HS-5 (cell line): ENCODE measurements at regions not wholly inside any gene's neighbourhood (a gene's known extent, or its start where the extent isn't known, plus 50 kb on each side); places are given as distances from the start of the nearest gene placed in this dataset.
A peak's percentile ranks its signal among the peaks of the same experiment; 100 is the strongest.
"Not testable (repeated sequence)": the region's sequence is repeated elsewhere in the genome, so short reads cannot be mapped to it uniquely, and the experiment has no call there.

Experiments used
- DNase-seq: peaks from one replicate; pipeline ENCODE4 v3.0.0-alpha.2; 2012; ENCODE audit warnings: low read depth

DNA sequence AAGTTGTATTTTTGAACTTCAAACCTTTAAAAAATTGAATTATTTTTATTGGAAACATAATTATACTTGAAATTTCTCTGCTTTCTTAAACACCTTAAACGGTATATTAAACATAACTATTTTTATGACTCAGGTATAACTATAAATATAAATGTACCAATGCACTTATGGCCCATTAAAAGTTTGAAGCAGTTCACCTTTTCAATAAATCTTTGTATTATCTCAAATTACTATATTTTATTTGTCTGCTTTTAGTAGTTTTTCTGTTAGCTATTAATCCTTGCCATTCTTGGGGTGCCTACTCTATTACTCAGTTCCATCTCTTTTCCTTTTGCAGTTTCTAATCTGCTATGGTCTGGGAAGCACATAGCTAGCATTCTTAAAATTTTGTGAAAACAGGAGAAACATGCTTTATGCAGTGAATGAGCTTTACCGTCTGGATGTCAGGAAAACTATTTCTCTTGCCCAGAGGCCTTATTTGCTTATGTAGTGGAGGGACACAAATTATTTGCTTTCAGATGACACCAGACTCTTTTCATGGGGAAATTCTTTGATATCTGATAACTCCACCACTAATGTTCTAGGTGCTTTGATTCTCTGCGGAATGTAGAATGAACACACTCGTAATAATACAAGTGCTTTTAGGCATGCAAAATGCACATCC lies 378.9 kb upstream of the CITED2 start:
- DNase-seq = no peak

DNA sequence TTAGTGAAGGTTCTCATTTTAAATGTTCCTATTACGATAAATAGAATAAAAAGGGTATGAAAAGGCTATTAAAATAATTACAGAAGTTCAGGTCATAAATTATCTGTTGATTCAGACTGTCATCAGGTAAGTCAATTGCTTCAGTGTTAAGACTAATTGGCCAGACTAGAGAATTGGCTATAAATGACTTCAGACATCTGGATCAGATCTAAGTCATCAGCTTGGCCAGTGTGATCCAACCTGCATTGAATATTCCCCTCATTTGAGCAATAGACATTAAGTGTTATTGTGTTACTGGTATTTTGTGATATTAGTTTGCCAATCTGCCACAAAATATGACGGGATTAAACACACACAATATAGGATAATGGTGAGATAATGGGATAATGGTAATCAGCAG lies 377.6 kb upstream of the CITED2 start:
- no peak for DNase-seq

DNA sequence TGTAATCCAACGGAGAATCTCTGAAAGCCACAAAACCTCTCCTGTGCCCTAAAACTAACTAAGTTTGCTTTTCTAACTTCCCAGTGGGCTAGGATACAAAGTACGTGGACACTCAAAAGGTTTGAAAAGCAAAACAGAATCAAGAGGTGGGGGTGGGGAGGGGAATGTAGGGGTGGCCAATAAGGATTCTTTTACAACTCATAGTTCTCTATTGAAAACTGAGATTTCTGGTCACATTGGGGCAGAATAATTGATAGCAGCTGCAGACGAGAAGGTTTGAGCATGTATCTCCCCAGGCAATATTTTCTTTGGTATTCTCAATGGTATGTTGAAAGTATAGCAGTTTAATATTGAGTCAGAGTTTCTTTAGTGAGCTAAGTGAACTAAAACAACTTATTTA lies 376.7 kb upstream of the CITED2 start:
- DNase-seq = no peak

DNA sequence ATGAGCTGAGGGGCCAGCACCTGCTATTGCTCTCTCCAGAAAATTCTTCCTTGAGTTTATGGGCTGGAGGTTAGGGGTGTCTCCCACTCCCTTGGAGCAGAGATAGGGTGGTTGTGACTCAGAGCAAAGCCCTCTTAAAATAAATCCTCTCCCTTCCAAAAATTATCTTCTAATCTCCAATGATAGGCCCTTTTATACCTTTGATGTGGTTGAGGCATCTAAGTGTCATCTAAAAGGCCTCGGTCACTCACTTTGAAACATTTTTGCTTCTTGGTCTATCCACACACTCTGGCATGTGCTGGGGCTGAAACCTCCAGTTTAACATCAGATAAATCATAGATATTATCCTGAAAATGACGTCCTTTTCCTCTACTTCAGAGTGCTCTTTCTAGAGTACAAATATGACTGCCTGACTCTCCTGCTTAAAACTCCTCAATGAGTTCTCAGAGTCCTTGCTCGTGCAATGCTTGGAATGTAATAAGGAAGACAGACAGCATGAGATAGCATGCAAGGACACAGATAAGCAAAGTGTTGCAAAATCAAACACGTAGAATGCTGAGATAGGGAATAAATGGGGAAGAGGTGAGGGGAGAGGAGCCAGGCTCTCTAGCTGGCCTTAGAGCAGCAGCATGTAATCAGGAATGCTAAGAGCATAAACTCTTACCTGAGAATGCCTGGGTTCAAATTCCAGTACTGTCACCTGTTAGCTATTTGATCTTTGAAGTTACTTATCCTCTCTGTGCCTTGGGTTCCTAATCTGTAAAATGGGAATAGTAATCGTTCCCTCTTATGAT lies 374.1 kb upstream of the CITED2 start:
- no peak for DNase-seq

DNA sequence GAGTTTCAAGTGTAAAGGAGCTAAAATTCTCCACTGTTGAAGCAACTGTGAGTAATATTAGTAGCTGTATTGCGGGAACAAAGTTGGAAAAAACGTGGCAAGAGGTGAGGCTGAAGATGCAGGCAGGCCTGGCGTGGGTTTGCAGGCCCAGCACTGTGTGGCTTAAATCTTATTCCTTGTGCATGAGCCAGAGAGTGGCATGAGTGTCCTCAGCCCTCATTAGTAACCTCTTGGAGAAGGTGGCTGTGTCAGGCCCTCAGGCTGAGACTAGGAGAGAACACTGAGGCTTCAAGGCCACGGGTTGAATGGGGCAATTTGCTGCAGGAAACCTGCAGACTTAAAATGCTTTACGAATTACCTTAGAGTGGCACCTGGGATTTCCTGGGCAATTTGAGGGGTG lies 372.7 kb upstream of the CITED2 start:
- DNase-seq = no peak

DNA sequence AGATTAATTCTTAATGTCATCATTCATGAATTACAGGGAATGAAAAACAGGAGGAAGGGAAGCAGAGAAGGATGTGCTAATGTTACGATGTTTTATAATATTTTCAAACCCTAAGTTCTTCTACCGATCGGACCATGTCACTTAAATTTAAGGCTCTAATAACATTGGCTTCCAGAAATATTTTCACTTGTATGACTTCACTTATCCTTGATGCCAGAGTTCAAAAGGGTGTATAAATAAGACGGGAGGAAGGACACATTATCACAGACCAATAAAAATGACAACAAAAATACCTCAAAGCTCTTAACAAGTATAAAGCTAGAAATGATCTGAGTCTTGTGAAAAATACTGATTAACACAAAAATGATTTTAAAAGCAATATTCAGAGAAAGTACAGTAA lies 370.4 kb upstream of the CITED2 start:
- no peak for DNase-seq

DNA sequence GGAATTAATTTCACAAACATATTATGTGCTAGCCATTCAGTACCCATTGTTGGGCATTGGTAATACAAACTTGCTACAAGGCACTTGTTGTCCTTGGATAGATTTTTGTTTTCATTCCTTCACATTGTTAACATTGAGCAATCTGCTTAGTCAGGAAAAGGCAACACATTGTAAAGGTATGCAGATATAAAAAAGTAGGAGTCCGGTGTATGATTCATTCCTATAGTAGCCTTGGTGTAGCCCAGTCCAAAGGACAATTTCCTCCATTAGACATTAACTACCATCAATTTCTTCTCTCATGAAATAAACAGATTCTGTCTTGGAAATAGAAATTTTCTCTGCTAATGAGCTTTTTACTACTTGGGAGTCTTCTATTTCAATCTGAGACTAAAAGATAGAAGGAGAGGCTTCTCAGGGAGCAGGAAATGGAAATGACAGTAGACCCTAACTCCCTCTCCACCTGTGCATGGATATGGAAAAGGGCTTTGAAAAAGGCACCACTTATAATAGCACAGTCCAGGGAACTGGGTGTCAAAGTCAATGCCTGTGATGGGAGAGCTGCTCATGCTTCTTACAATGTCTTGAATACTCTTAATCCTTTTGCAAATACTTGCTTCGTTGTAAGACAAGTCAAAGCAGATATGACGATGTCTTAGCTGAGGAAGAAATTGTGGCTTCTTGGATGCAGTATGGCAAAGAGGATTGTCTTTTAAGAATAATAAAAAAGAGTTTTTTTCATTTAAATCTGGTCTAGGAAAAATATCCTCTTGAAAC lies 369.4 kb upstream of the CITED2 start:
- peak; percentile 87 for DNase-seq

DNA sequence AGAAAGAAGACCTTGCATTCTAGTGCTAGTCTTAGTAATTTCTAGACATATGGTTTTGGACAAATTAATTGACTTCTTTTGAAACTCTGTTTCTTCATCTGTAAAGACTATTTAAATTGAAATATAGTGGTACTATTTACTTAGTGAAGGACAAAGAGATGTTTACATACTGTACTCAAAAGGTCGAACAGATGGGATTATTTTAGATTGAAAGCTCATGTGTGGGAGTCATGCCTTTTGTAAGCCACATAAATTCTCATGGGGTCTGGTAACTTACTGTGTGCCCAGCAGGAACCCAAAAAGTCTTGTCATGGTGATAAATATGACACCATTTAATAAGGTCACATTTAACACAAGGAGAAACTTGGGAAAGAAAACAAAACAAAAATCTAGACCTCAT lies 368.2 kb upstream of the CITED2 start:
- DNase-seq = no peak

DNA sequence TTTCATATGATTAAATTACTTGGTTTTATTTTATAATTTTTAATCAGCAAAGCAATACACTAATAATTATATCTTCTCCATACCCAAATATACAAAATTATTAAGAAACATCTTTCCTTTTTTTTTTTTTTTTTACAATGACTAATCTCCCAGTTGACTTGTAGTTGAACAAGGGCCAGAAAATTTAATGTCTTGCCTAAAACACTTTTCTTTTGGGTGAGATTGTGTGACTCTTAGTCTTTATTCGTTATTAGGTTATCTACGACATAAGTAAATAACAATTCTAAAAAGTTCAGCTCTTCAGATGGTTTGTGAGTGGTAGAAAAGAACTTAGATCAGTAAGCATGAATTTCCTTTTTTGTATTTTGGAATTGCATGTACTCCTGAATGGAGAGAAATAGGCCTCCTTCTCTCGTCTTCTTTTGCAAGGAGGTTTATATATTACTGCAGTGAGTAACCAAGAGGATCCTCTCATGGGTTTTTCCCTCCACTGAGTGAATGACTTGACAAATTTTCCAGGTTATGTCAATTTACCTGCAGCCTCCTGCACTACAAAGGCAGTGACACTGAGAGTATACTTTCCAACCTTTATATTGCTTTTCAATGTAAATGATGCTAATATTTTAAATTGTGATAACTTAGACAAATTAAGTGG lies 364.5 kb upstream of the CITED2 start:
- no peak for DNase-seq

DNA sequence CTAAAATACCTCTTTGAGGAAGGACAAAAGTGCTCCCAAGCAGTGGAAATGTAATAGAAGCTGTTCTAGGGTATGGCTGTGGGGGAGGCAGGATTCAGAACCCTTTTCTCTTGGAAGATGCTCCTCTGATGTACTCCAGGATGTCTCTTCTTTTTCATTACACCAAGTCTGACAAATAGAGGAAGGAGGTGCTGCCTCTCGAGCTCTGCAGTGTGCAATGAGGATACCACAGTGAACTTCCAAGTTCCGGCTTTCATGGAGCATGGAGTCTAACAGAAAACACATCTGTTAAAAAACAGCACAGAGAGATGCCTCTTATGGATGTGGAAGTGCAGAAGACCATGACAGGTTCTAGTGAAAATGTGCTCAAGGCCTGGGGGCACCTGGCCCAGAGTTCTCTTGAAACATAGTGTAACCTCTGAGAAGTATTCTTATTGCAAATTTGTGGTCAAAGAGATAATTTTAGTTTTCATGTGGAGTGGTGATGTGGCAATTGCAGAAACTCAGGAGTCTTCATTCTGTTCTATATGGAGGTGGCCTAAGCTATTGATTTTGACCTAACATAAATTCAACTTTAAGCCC lies 362.0 kb upstream of the CITED2 start:
- DNase-seq = no peak

DNA sequence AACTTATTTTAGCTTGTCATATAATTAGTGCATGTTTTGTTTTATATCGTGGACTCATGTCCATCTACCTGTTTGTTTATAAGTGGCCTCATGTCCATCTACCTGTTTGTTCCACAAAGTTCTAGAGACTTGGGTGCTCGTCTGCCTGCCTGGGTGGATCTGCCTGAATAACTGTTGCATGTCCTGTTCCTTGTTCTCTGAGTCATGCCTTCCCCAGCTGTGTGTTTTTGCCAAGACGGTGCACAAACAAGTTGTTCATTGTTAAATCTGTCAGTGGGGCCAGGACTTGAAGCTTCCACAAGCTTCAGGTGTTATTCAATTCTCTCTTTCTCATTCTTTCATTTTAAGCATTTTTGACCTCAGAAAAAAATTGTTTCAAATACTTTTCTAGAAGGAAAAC lies 358.0 kb upstream of the CITED2 start:
- no peak for DNase-seq

DNA sequence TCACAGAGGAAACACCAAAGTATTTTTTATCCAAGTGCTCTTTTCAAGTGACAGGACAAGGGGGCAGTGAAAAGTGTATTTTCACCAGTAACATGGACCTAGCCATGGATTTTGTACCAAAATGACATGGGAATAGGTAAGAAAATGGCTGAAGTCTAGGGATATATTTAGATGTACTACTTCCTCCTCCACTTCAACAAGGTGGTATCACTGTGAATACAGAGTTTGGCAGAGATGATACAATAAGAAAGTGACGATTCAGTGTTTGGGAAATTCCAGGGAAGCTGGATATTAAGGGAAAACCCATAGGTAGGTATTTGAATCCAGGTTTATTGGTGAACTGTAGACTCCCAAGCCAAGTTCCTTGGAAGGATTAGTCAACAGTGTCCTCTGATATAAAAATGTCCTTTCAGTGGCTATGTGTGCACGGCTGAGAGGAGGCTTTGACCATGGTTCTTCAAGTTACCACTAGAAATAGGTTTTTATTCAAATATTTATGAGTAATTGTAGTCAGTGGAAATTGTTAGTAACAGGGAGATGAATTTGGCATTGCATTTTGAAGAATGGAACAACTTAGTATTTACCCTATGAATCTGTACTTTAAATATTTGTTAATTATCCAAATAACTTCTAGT lies 356.0 kb upstream of the CITED2 start:
- DNase-seq = no peak

DNA sequence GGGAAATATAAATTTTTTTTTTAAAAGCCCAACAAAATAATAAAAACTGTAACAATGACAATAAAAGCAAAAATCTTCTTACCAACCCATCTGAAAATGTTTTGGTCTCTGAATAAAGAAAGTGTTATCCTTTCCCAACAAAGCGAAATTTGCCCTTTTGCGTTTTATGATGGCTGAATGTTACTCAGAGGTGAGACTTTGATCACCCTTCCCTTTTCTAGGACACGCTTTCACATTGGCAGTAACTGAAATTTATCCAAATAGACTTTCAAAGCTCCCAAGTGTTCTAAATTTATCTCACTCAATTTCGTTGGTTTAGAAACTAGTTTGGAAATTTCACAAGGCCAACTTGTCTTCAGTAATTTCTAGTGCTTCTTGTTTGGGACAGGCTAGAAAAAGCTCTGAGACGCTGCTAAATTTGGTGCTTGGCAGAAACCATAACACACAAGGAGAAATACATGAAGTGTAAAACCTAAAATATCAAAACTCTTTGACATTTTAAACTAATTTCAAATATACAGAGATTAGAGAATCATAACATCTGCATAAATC lies 354.5 kb upstream of the CITED2 start:
- no peak for DNase-seq

DNA sequence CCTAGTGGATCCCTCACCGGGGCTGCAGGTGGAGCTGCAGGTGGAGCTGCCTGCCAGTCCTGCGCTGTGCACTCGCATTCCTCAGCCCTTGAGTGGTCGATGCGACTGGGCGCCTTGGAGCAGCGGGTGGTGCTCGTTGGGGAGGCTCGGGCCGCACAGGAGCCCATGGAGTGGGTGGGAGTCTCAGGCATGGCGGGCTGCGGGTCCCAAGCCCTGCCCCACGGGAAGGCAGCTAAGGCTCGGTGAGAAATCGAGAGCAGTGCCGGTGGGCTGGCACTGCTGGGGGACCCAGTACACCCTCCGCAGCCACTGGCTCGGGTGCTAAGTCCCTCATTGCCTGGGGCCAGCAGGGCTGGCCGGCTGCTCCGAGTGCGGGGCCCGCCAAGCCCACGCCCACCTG lies 351.8 kb upstream of the CITED2 start:
- DNase-seq = not testable (repeated sequence)

DNA sequence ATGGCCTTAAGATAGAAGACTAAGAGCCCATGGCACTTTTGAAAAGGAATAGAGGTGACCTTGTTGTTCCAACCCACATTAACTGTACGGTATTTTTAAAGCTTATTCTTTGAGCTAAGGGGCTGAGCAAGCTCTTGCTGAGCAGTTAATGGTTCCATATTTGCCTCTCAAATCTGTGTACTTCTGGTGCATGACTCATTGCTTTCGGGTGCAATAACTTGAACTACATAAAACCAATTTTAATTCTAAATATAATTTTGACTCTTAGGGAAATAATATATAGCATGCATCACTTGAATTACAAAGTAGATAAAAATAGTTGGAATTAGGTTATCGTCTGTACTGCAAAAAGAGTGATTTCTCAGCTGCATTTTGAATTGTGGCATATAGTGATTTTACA lies 348.1 kb upstream of the CITED2 start:
- DNase-seq = no peak

DNA sequence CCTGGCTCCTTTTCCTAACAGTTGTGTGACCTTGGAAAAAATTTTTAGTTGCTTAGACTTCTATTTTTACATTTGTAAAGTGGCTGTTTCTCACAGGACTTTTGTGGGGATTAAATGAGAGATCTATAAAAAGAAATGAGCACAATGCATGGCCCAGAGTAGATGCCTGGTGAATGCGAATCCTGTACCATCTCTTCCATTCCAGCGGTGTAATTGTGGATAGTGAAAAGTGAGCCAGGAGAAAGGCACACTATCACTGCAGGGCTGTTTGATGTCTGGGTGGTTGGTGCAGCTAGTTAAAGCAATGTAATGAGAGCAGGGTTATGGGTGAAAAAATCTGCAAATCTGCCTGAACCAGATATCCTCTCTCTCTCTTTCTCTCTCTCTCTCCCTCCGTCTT lies 347.5 kb upstream of the CITED2 start:
- no peak for DNase-seq

DNA sequence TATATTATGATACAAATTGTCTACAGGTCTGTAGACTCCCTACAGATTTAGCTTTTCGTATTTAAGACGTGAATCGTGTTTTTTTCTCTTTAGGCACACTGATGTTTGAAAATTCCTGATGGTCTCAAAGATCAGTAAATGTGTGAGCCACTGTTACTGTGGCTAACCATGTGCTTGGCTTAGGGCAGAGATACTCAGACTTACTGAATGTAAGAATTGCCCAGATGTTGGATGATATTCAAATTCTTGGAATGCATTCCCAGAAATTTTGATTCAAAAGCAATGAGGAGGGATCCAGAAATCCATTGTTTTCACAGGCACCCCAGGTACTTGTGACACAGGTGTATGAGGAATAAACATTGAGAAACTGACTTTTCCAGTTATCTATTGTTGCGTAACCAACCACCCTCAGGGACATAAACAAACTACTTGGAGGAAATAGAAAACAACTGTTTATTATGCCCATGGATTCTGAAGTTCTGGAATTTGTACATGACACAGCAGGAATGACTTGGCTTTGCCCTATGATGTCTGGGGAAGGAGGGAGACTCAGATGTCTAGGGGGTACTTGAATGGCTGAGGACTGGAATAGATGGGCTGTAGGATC lies 339.6 kb upstream of the CITED2 start:
- DNase-seq = no peak

DNA sequence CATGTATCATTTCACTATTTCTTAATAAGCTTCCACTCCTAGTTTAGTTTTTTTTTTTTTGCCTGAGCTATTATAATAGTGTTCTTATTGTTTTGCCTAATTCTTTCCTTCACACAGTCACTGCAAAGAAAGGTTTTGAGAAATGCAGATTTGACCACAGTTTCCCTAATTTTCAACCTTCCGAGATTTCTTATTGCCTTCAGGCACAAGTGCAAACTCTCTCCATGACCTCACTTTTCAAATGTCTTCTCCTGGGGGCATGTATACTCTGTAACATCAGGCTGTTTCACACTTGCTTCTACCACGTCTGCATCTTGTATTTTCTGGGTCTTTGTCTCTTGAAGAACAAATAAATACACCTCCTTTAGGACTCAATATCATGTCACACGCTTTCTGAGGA lies 339.0 kb upstream of the CITED2 start:
- DNase-seq = no peak

DNA sequence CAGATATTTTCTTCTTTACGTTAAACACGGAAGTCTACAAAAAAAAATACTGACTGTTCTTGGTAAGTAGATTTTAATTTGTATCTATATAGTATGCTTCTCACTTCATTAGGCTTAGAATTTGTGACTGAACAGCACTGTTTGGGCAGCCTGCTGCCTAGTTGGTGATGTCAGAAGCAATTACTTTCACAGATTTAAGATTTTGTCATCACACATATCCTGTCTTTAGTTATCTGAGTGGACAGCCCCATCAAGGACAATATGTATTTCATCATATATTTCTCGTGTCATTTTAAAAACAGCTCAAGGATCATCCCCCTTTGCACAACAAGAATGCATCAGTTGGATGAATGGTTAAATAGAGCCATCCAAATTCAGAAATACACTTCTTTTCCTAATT lies 338.4 kb upstream of the CITED2 start:
- no peak for DNase-seq

DNA sequence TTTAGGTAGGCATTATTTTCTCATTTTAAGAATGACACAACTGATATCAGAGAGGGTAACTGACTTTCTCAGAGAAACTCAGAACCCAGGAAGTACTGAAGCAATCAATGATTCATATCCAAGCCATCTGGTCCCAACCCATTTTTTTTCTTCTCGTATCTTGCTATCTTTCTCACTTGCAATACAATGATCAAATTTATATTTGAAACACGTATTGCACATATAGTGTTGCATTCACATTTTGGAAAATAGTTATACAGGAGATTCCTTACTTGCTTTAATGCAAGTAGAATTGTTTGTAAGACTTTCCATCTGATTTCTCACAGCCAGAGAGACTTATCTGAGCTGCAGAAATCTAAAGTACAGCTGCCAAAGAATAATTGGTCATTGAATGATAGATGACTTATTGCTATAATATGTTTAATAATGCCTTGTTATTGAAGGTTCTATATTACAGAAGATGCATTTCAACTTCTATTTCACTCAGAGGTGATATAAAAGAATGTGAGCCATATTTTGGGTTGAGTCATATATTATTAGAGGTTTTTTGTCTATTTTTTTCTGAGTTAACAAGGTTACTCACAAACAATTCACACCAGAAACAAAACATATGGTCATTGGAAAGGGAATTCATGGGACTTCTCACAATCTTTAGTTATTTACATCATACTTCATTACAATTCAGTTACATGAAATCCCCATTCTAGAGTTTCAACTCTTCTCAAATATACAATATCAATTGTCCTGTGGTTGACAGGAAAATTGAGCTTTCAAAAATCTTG lies 337.5 kb upstream of the CITED2 start:
- peak; percentile 67 for DNase-seq
